Calu3 (cell line): ENCODE measurements at regions not wholly inside any gene's neighbourhood (a gene's known extent, or its start where the extent isn't known, plus 50 kb on each side); places are given as distances from the start of the nearest gene placed in this dataset.

Source experiments
- BruUV-seq: library from RNA; stranded (reverse); fragments of 400-500 nt; replicated peaks from 2 replicates; lab custom pipeline; 2021; lab: Mats Ljungman, UMichigan
- CTCF ChIA-PET: fragments of 300-600 bp; sonication (Branson Sonifier 250); formaldehyde crosslinking; loops from one replicate; lab custom pipeline; 2022; ENCODE audit warnings: antibody characterized with exemption; lab: Charles Lee
- DNase-seq: peaks from one replicate; pipeline ENCODE4 v3.0.0; 2022
- H3K27ac Mint-ChIP-seq: one replicate; pipeline ENCODE4 v1.8.0; 2022; ENCODE audit warnings: mixed read lengths; ENCODE audit not compliant: unreplicated experiment
- H3K27me3 Mint-ChIP-seq: one replicate; pipeline ENCODE4 v1.8.0; 2022; ENCODE audit warnings: mixed read lengths; ENCODE audit not compliant: unreplicated experiment
- H3K36me3 Mint-ChIP-seq: one replicate; pipeline ENCODE4 v1.8.0; 2022; ENCODE audit warnings: mild to moderate bottlenecking, moderate library complexity, mixed read lengths; ENCODE audit not compliant: insufficient read depth, unreplicated experiment
- H3K4me1 Mint-ChIP-seq: one replicate; pipeline ENCODE4 v1.8.0; 2022; ENCODE audit warnings: mild to moderate bottlenecking, low read depth, mixed read lengths; ENCODE audit not compliant: unreplicated experiment
- H3K4me3 Mint-ChIP-seq: one replicate; pipeline ENCODE4 v1.8.0; 2022; ENCODE audit warnings: mild to moderate bottlenecking, low read depth, moderate library complexity, mixed read lengths; ENCODE audit not compliant: unreplicated experiment
- H3K9me3 Mint-ChIP-seq: one replicate; pipeline ENCODE4 v1.8.0; 2022; ENCODE audit warnings: low read depth, mixed read lengths; ENCODE audit not compliant: unreplicated experiment
- intact Hi-C: fragments of 100-400 bp; cut with micrococcal nuclease; formaldehyde crosslinking; loops from one replicate; pipeline ENCODE4 v1.10.0; 2022; ENCODE audit not compliant: unreplicated experiment
- TF ChIP-seq, protein P1 (sequence below): fragments of 200-600 bp; IDR thresholded peaks from one replicate; pipeline ENCODE4 v1.8.0; 2022; ENCODE audit warnings: antibody characterized with exemption; ENCODE audit not compliant: unreplicated experiment

DNA sequence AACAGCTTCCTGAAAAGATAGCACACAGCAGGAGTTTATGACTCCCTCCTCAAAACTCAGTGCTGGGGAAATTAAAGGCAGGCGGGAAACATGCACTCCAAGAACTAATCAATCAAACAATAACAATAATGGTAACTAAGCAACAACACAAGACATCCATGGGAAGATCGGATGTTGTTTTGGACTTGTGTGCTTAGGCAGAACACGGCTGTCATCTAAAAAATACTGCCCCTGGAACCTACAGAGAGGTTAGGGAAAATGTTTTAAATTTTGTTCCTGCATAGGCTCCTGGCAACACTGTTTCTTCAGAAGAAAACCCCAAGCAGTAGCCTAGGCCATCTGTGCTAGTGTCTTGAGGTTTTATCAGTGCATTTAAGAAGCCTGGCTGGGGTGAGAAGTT is 1378.2 kb downstream of the STIM2 start:
- BruUV-seq, result no TSS peak
- no peak overlapping the region for H3K27ac Mint-ChIP-seq
- no peak for DNase-seq
- H3K27me3 Mint-ChIP-seq, result no peaks in the 10 kb centered on the region
- CTCF ChIA-PET, result no interaction called here
- no peaks in the 10 kb centered on the region for H3K4me1 Mint-ChIP-seq
- TF ChIP-seq, protein P1, sequence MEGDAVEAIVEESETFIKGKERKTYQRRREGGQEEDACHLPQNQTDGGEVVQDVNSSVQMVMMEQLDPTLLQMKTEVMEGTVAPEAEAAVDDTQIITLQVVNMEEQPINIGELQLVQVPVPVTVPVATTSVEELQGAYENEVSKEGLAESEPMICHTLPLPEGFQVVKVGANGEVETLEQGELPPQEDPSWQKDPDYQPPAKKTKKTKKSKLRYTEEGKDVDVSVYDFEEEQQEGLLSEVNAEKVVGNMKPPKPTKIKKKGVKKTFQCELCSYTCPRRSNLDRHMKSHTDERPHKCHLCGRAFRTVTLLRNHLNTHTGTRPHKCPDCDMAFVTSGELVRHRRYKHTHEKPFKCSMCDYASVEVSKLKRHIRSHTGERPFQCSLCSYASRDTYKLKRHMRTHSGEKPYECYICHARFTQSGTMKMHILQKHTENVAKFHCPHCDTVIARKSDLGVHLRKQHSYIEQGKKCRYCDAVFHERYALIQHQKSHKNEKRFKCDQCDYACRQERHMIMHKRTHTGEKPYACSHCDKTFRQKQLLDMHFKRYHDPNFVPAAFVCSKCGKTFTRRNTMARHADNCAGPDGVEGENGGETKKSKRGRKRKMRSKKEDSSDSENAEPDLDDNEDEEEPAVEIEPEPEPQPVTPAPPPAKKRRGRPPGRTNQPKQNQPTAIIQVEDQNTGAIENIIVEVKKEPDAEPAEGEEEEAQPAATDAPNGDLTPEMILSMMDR, result no peak
- intact Hi-C loops, result no loop called here
- no peak overlapping the region for H3K4me3 Mint-ChIP-seq
- H3K36me3 Mint-ChIP-seq, result no peaks in the 10 kb centered on the region
- H3K9me3 Mint-ChIP-seq, result peaks cover 4% of the 10 kb centered on the region

DNA sequence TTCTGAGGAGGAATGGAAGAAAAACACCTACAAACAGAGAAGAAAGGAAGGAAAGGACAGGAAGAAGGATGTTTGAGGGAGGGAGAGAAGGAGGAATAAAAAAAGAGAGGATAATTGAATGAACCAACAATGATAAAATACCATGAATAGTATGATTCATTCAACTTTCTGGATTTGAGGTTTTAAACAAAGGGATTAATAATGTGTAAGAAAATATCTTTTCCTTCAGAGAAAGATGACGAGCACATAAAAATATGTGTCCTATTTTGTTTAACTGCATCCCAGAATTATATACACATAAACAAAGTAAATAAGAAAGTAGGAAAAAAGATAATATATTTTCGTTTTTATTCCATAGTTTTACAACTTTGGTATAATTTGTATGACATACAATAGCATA is 1380.4 kb downstream of the STIM2 start:
- Mint-ChIP-seq H3K4me1 (no peaks in the 10 kb centered on the region), H3K4me3 (no peak overlapping the region)

DNA sequence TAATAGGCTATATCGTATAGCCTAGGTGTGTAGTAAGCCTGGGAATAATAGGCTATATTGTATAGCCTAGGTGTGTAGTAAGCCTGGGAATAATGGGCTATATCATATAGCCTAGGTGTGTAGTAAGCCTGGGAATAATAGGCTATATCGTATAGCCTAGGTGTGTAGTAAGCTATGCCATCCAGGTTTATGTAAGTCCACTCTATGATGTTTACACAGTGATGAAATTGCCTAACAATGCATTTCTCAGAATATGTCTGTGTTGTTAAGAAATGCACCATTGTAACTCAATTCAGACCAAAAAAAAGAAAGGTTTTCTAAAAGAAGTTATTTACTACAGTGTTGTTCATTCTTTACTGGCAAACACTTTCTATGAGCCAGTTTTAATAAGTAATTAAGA is 1387.2 kb downstream of the STIM2 start:
- Mint-ChIP-seq H3K9me3 (no peaks in the 10 kb centered on the region), H3K27ac (no peak overlapping the region), H3K27me3 (no peaks in the 10 kb centered on the region), H3K36me3 (no peaks in the 10 kb centered on the region), H3K4me1 (no peaks in the 10 kb centered on the region), H3K4me3 (no peak overlapping the region)
- DNase-seq, result no peak
- intact Hi-C loops, result no loop called here
- BruUV-seq, result no TSS peak
- CTCF ChIA-PET, result no interaction called here
- TF ChIP-seq, protein P1, result no peak

More for the DNA sequence above, 1380.4 kb downstream of the STIM2 start:
- TF ChIP-seq, protein P1, result no peak
- CTCF ChIA-PET, result no interaction called here
- Mint-ChIP-seq H3K27me3 (no peaks in the 10 kb centered on the region), H3K27ac (no peak overlapping the region), H3K36me3 (no peaks in the 10 kb centered on the region), H3K9me3 (peaks cover 4% of the 10 kb centered on the region)
- BruUV-seq, result no TSS peak
- intact Hi-C loops, result no loop called here
- no peak for DNase-seq

DNA sequence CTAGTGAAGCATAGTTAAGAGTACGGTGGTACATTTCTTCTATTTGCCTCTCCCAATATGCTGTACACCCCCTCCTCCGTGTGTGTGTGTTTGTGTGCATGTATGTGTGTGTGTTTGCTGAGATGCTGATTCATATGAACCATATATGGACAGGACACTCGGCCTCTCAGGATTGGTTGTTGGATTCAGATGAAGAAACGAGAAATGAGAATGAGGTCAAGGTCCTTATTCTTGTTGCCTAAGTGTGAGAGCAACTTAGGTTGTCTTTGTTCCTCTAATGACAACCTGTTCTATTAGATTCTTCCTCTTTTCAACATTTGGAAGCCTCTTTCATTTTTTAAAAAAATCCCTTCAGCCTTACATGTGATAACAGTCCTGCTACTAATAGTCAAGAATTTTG is 1387.6 kb downstream of the STIM2 start:
- CTCF ChIA-PET, result interaction anchor here (0.7 kb wide), 1 partner anchor 554 kb away, joined by 3 read pairs; no protein-coding TSS in a partner anchor
- no TSS peak for BruUV-seq

More for the DNA sequence above, 1387.6 kb downstream of the STIM2 start:
- TF ChIP-seq, protein P1, result no peak
- Mint-ChIP-seq H3K36me3 (no peaks in the 10 kb centered on the region), H3K4me1 (no peaks in the 10 kb centered on the region), H3K27me3 (no peaks in the 10 kb centered on the region), H3K4me3 (no peak overlapping the region), H3K27ac (no peak overlapping the region), H3K9me3 (no peaks in the 10 kb centered on the region)
- intact Hi-C loops, result no loop called here
- DNase-seq, result no peak
